Aorta (tissue), 5 donors: ENCODE measurements at regions not wholly inside any gene's neighbourhood (a gene's known extent, or its start where the extent isn't known, plus 50 kb on each side); places are given as distances from the start of the nearest gene placed in this dataset.
"Not testable (repeated sequence)": the region's sequence is repeated elsewhere in the genome, so short reads cannot be mapped to it uniquely, and the experiment has no call there.

ENCODE experiments used
- ATAC-seq: fragments of 200-7000 bp; cut with Tn5 transposase; one replicate; pipeline ENCODE4 v1.9.1; 2022; ENCODE audit warnings: moderate library complexity; ENCODE audit not compliant: low FRiP score
- DNase-seq, 2 donors: peaks; one replicate each; pipeline ENCODE4 v3.0.0-alpha.2; 2020
- H3K27ac ChIP-seq, 2 donors: one replicate each; pipeline ENCODE4 v1.5.1; 2013; ENCODE audit warnings: low read length in 2 of 2, mild to moderate bottlenecking in 2 of 2, moderate library complexity in 2 of 2, control low read depth in 1 of 2, inconsistent platforms in 1 of 2, low read depth in 1 of 2
- H3K27me3 ChIP-seq, 2 donors: one replicate each; pipeline ENCODE4 v1.6.1; 2013; ENCODE audit warnings: control low read depth in 1 of 2, low read length in 1 of 2, mild to moderate bottlenecking in 1 of 2, moderate library complexity in 1 of 2; ENCODE audit not compliant: insufficient read depth in 2 of 2, control insufficient read depth in 1 of 2
- H3K36me3 ChIP-seq, 2 donors: one replicate each; pipeline ENCODE4 v1.6.1; 2013; ENCODE audit warnings: control low read depth in 1 of 2, low read length in 1 of 2, mild to moderate bottlenecking in 1 of 2; ENCODE audit not compliant: insufficient read depth in 2 of 2, control insufficient read depth in 1 of 2
- H3K4me1 ChIP-seq, 2 donors: one replicate each; pipeline ENCODE4 v1.6.1; 2013; ENCODE audit warnings: low read length in 2 of 2, control low read depth in 1 of 2, mild to moderate bottlenecking in 1 of 2, moderate library complexity in 1 of 2; ENCODE audit not compliant: insufficient read depth in 2 of 2, control insufficient read depth in 1 of 2
- H3K4me3 ChIP-seq, 2 donors: one replicate each; pipeline ENCODE4 v1.5.1; 2013; ENCODE audit warnings: low read length in 2 of 2, control low read depth in 1 of 2, mild to moderate bottlenecking in 1 of 2
- H3K9me3 ChIP-seq: one replicate; pipeline ENCODE4 v1.6.1; 2013; ENCODE audit warnings: mild to moderate bottlenecking, low read length; ENCODE audit not compliant: control insufficient read depth
- WGBS, 2 donors: extraction: QIAGEN DNeasy Blood & Tissue Kit; methylation state at CpG; one replicate each; pipeline ENCODE4 v1.1.7; 2013; 5-methylcytosine and 5-hydroxymethylcytosine counted together
- intact Hi-C, 2 donors: fragments of 100-400 bp; cut with DNase I; formaldehyde crosslinking; loops; one replicate each; pipeline versions ENCODE4 v1.14.2 to v1.15.0; 2022
- donor health status: healthy with polysubstance abuse.
- donor health status: Bipolar disorder and iron deficiency.
- donor health status: DM: no; HTN: no; CAD: no.
- donor health status: DM: no; HTN: no; CAD: no.
- donor health status: DM: yes; HTN: yes; CAD: no.

- ATAC-seq, result peak; percentile 70
- intact Hi-C loops, result no loop called here
- 1 to 26% methylated on average over 44 to 48 of the region's 48 CpGs for WGBS, 2 donors
- H3K36me3 ChIP-seq, result no peaks in the 10 kb centered on the region
- no peaks in the 10 kb centered on the region for H3K27me3 ChIP-seq
- H3K4me1 ChIP-seq, result no peaks in the 10 kb centered on the region
- H3K27ac ChIP-seq, result peak overlapping the region in 1 of 2 donors; percentile 21
- no peaks in the 10 kb centered on the region for H3K9me3 ChIP-seq
- H3K4me3 ChIP-seq, result peak overlapping the region; percentile 30 to 79
- DNase-seq, result peak; percentile 57 to 80
Measured at GRCh38 chrX:125205133-125205917, 114.3 kb upstream of the TEX13C start.

- DNase-seq (no peak), ATAC-seq (peak; percentile 49)
- Histone ChIP-seq H3K9me3 (no peaks in the 10 kb centered on the region), H3K27ac (no peak overlapping the region), H3K4me1 (no peaks in the 10 kb centered on the region), H3K4me3 (peak overlapping the region; percentile 30 to 79), H3K36me3 (no peaks in the 10 kb centered on the region), H3K27me3 (no peaks in the 10 kb centered on the region)
- WGBS, 2 donors, result 4 to 19% methylated on average over 25 of the region's 25 CpGs
- intact Hi-C loops, result no loop called here
Measured at GRCh38 chrX:125205918-125206665, 113.6 kb upstream of the TEX13C start.

- ATAC-seq (no peak), DNase-seq (no peak)
- Histone ChIP-seq H3K27ac (no peak overlapping the region), H3K36me3 (no peaks in the 10 kb centered on the region), H3K9me3 (no peaks in the 10 kb centered on the region), H3K4me1 (no peaks in the 10 kb centered on the region), H3K27me3 (no peaks in the 10 kb centered on the region), H3K4me3 (no peak overlapping the region)
- intact Hi-C loops, result no loop called here
- WGBS, 2 donors, result 45 to 68% methylated on average over 1 of the region's 1 CpG
Measured at GRCh38 chrX:125210146-125210545, 109.5 kb upstream of the TEX13C start.

GRCh38 chrX:125219852-125220251, 99.8 kb upstream of the TEX13C start:
- intact Hi-C loops, result no loop called here
- no peaks in the 10 kb centered on the region for H3K9me3 ChIP-seq
- DNase-seq (no peak), ATAC-seq (no peak)
- no peak overlapping the region for H3K27ac ChIP-seq
- H3K27me3 ChIP-seq, result no peaks in the 10 kb centered on the region
- 61 to 82% methylated on average over 4 of the region's 4 CpGs for WGBS, 2 donors
- no peak overlapping the region for H3K4me3 ChIP-seq
- no peaks in the 10 kb centered on the region for H3K4me1 ChIP-seq
- no peaks in the 10 kb centered on the region for H3K36me3 ChIP-seq

- H3K4me1 ChIP-seq, result no peaks in the 10 kb centered on the region
- no peak for DNase-seq
- peaks cover 0 to 2% of the 10 kb centered on the region in 2 donors for H3K27me3 ChIP-seq
- intact Hi-C loops, result no loop called here
- no peak overlapping the region for H3K27ac ChIP-seq
- no peaks in the 10 kb centered on the region for H3K36me3 ChIP-seq
- no peak overlapping the region for H3K4me3 ChIP-seq
- ATAC-seq, result no peak
- WGBS, 2 donors, result 22 to 45% methylated on average over 1 of the region's 1 CpG
- no peaks in the 10 kb centered on the region for H3K9me3 ChIP-seq
Measured at GRCh38 chrX:125236955-125237354, 82.7 kb upstream of the TEX13C start.

GRCh38 chrX:125248931-125249330, 70.7 kb upstream of the TEX13C start:
- Histone ChIP-seq H3K9me3 (no peaks in the 10 kb centered on the region), H3K4me1 (no peaks in the 10 kb centered on the region), H3K4me3 (no peak overlapping the region), H3K27ac (no peak overlapping the region), H3K36me3 (no peaks in the 10 kb centered on the region), H3K27me3 (no peaks in the 10 kb centered on the region)
- ATAC-seq (no peak), DNase-seq (no peak)
- intact Hi-C loops, result no loop called here

GRCh38 chrX:125255759-125256158, 63.9 kb upstream of the TEX13C start:
- ATAC-seq, intact Hi-C loops: not testable (repeated sequence)
- WGBS, 2 donors, result 93 to 94% methylated on average over 20 of the region's 20 CpGs

GRCh38 chrX:125262836-125263235, 56.8 kb upstream of the TEX13C start:
- no peak for ATAC-seq
- Histone ChIP-seq H3K4me3 (no peak overlapping the region), H3K4me1 (no peaks in the 10 kb centered on the region), H3K9me3 (no peaks in the 10 kb centered on the region), H3K27ac (no peak overlapping the region), H3K27me3 (no peaks in the 10 kb centered on the region), H3K36me3 (no peaks in the 10 kb centered on the region)
- no peak for DNase-seq
- intact Hi-C loops, result no loop called here
- 64 to 79% methylated on average over 6 of the region's 6 CpGs for WGBS, 2 donors

More at GRCh38 chrX:125255759-125256158, 63.9 kb upstream of the TEX13C start:
- H3K4me3 ChIP-seq, H3K9me3 ChIP-seq, H3K27ac ChIP-seq, DNase-seq, H3K4me1 ChIP-seq, H3K36me3 ChIP-seq, H3K27me3 ChIP-seq: not testable (repeated sequence)
